Posterior vena cava (tissue), 2 donors: ENCODE measurements at regions not wholly inside any gene's neighbourhood (a gene's known extent, or its start where the extent isn't known, plus 50 kb on each side); places are given as distances from the start of the nearest gene placed in this dataset.

Source experiments
- DNase-seq: peaks from one replicate; pipeline ENCODE4 v3.0.0-alpha.2; 2020; ENCODE audit warnings: low spot score
- intact Hi-C, 2 donors: fragments of 100-400 bp; cut with DNase I; formaldehyde crosslinking; loops; one replicate each; pipeline versions ENCODE4 v1.14.1 to v1.14.2; 2022 to 2023
- donor health status: DM: yes; HTN: yes; CAD: no.
- donor health status: DM: yes; HTN: yes; CAD: no.

GRCh38 chr18:67966224-67966623 lies 449.7 kb upstream of the DSEL start:
- intact Hi-C loops = no loop called here
- DNase-seq = no peak

GRCh38 chr18:67964462-67964861 lies 447.9 kb upstream of the DSEL start:
- intact Hi-C loops = no loop called here

GRCh38 chr18:67961701-67962440 lies 445.4 kb upstream of the DSEL start:
- DNase-seq = no peak
- intact Hi-C loops = no loop called here

More at GRCh38 chr18:67964462-67964861, 447.9 kb upstream of the DSEL start:
- DNase-seq = no peak

GRCh38 chr18:67957684-67958083 lies 441.2 kb upstream of the DSEL start:
- DNase-seq = no peak
- intact Hi-C loops = no loop called here

GRCh38 chr18:67954594-67954993 lies 438.1 kb upstream of the DSEL start:
- peak; percentile 64 for DNase-seq
- intact Hi-C loops = no loop called here

GRCh38 chr18:67951137-67951536 lies 434.6 kb upstream of the DSEL start:
- intact Hi-C loops = no loop called here
- DNase-seq = no peak

- no peak for DNase-seq
- intact Hi-C loops = no loop called here
Observed at GRCh38 chr18:67938660-67939059, 422.1 kb upstream of the DSEL start.

GRCh38 chr18:67935638-67936037 lies 419.1 kb upstream of the DSEL start:
- DNase-seq = no peak
- intact Hi-C loops = no loop called here

- intact Hi-C loops = no loop called here
- DNase-seq = no peak
Observed at GRCh38 chr18:67933271-67933670, 416.8 kb upstream of the DSEL start.

- no peak for DNase-seq
- intact Hi-C loops = no loop called here
Observed at GRCh38 chr18:67932271-67932670, 415.8 kb upstream of the DSEL start.

- no peak for DNase-seq
- intact Hi-C loops = no loop called here
Observed at GRCh38 chr18:67926929-67927864, 410.7 kb upstream of the DSEL start.

GRCh38 chr18:67924656-67925055 lies 408.1 kb upstream of the DSEL start:
- no peak for DNase-seq
- intact Hi-C loops = no loop called here

- intact Hi-C loops = no loop called here
- DNase-seq = no peak
Observed at GRCh38 chr18:67919316-67919715, 402.8 kb upstream of the DSEL start.

- DNase-seq = no peak
- intact Hi-C loops = no loop called here
Observed at GRCh38 chr18:67916097-67916496, 399.6 kb upstream of the DSEL start.

- intact Hi-C loops = no loop called here
- no peak for DNase-seq
Observed at GRCh38 chr18:67913040-67913439, 396.5 kb upstream of the DSEL start.

GRCh38 chr18:67901573-67901972 lies 385.1 kb upstream of the DSEL start:
- intact Hi-C loops = no loop called here
- no peak for DNase-seq

GRCh38 chr18:67896451-67896850 lies 379.9 kb upstream of the DSEL start:
- intact Hi-C loops = no loop called here
- DNase-seq = no peak

- DNase-seq = no peak
- intact Hi-C loops = no loop called here
Observed at GRCh38 chr18:67893916-67894315, 377.4 kb upstream of the DSEL start.

GRCh38 chr18:67876871-67877270 lies 360.4 kb upstream of the DSEL start:
- intact Hi-C loops = no loop called here
- no peak for DNase-seq

- intact Hi-C loops = no loop called here
- no peak for DNase-seq
Observed at GRCh38 chr18:67875944-67876343, 359.4 kb upstream of the DSEL start.

- DNase-seq = no peak
- intact Hi-C loops = no loop called here
Observed at GRCh38 chr18:67875060-67875459, 358.5 kb upstream of the DSEL start.
